ENCODE measurements at regions not wholly inside any gene's neighbourhood (a gene's known extent, or its start where the extent isn't known, plus 50 kb on each side); places are given as distances from the start of the nearest gene placed in this dataset.

GRCh38 chr1:220327106-220327505, 54.9 kb upstream of the RAB3GAP2 start:
- Histone ChIP-seq H3K4me1 (no peaks in the 10 kb centered on the region), H3K36me3 (no peaks in the 10 kb centered on the region), H3K27ac (no peak overlapping the region), H3K4me3 (no peak overlapping the region), H3K9me3 (no peaks in the 10 kb centered on the region), H3K27me3 (no peaks in the 10 kb centered on the region)
- no peak for TF ChIP-seq CTCF (IDR thresholded peaks at IDR 0.05)
- no peak for DNase-seq (ENCODE audit: low spot score)

GRCh38 chr1:220326578-220326977, 54.3 kb upstream of the RAB3GAP2 start:
- no peaks in the 10 kb centered on the region for H3K36me3 ChIP-seq
- DNase-seq (ENCODE audit: low spot score) = no peak
- H3K4me1 ChIP-seq = no peaks in the 10 kb centered on the region
- H3K9me3 ChIP-seq = no peaks in the 10 kb centered on the region
- no peak overlapping the region for H3K27ac ChIP-seq
- no peak for TF ChIP-seq CTCF (IDR thresholded peaks at IDR 0.05)
- no peaks in the 10 kb centered on the region for H3K27me3 ChIP-seq
- H3K4me3 ChIP-seq = no peak overlapping the region

DNA sequence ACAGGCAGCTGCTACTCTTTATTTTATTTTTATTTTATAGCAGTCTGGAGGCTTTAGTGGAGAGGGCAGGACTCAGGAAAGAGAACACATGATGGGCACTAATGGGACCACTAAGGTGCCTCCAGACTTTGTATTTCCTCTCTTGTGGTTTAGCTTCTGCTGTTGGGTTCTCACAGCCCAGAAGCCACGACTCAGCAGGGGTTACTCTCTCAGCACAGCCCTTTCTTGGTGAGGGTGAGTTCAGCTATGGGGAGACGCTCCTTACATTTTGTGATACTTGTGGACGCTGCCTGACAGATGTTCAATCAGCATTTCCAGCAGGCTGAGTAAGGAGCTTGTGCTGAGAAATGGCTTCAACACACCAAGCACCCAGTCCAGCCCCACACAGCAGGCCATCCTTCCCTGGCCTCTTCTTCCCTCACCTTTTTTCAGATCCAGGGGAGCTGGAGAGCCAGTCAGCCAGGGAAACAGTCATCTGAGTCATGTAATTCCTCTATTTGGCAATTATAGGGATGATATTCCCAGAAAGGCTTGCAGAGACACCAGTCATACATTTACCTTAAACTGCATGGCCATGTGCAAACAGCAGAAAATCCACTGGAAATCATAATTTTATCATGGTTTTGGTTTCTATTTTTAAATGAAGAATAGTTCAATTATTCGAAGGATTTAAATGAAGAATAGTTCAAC, 53.2 kb upstream of the RAB3GAP2 start:
- H3K27me3 ChIP-seq = no peaks in the 10 kb centered on the region
- no peak overlapping the region for H3K4me3 ChIP-seq
- no peaks in the 10 kb centered on the region for H3K9me3 ChIP-seq
- H3K4me1 ChIP-seq = no peaks in the 10 kb centered on the region
- H3K36me3 ChIP-seq = no peaks in the 10 kb centered on the region
- H3K27ac ChIP-seq = no peak overlapping the region
- no peak for DNase-seq (ENCODE audit: low spot score)
- TF ChIP-seq CTCF (IDR thresholded peaks at IDR 0.05) = no peak

GRCh38 chr1:220323717-220324116, 51.5 kb upstream of the RAB3GAP2 start:
- H3K4me1 ChIP-seq = no peaks in the 10 kb centered on the region
- no peak overlapping the region for H3K27ac ChIP-seq
- TF ChIP-seq CTCF (IDR thresholded peaks at IDR 0.05) = no peak
- H3K36me3 ChIP-seq = no peaks in the 10 kb centered on the region
- no peaks in the 10 kb centered on the region for H3K27me3 ChIP-seq
- no peak overlapping the region for H3K4me3 ChIP-seq
- H3K9me3 ChIP-seq = no peaks in the 10 kb centered on the region
- no peak for DNase-seq (ENCODE audit: low spot score)

DNA sequence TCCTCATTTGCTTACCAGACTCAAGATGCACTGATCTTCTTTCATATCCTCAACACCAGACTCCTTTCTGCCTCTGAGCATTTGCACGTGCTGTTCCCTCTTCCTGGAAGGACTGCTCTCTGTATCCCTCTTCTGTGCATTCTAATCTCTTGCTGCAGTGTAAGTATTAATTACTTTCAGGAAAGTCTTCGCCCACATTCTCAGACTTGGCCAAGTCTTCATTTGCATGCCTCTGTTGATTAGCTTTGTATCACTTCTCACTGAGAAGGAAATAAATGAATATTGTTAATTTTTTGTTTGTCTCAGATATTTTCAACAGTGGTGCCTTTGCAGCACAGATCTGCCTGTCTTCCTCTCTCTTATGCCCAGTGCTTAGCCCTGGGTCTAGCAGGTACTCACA, 50.3 kb upstream of the RAB3GAP2 start:
- no peak for DNase-seq (ENCODE audit: low spot score)
- TF ChIP-seq CTCF (IDR thresholded peaks at IDR 0.05) = no peak
- H3K9me3 ChIP-seq = no peaks in the 10 kb centered on the region

More for the DNA sequence above, 50.3 kb upstream of the RAB3GAP2 start:
- Histone ChIP-seq H3K4me1 (peaks cover 0 to 4% of the 10 kb centered on the region in 2 donors), H3K4me3 (no peak overlapping the region), H3K27me3 (no peaks in the 10 kb centered on the region), H3K27ac (no peak overlapping the region), H3K36me3 (no peaks in the 10 kb centered on the region)
